NCI-H226 (cell line): ENCODE measurements at regions not wholly inside any gene's neighbourhood (a gene's known extent, or its start where the extent isn't known, plus 50 kb on each side); places are given as distances from the start of the nearest gene placed in this dataset.

Source experiments
- DNase-seq: peaks from one replicate; pipeline ENCODE4 v3.0.0-alpha.2; 2015

- DNase-seq, result no peak
These were observed 116.0 kb upstream of the PTPRT start for GRCh38 chr20:43305749-43306148.

GRCh38 chr20:43304598-43304997 lies 114.9 kb upstream of the PTPRT start:
- no peak for DNase-seq

GRCh38 chr20:43302936-43303335 lies 113.2 kb upstream of the PTPRT start:
- DNase-seq, result no peak

- DNase-seq, result no peak
These were observed 111.2 kb upstream of the PTPRT start for GRCh38 chr20:43300901-43301300.

GRCh38 chr20:43295781-43296180 lies 106.1 kb upstream of the PTPRT start:
- no peak for DNase-seq

- DNase-seq, result no peak
These were observed 105.6 kb upstream of the PTPRT start for GRCh38 chr20:43295263-43295662.

- no peak for DNase-seq
These were observed 104.3 kb upstream of the PTPRT start for GRCh38 chr20:43294031-43294430.

GRCh38 chr20:43293068-43293786 lies 103.5 kb upstream of the PTPRT start:
- DNase-seq, result no peak

- no peak for DNase-seq
These were observed 102.5 kb upstream of the PTPRT start for GRCh38 chr20:43292222-43292621.

- DNase-seq, result no peak
These were observed 97.9 kb upstream of the PTPRT start for GRCh38 chr20:43287637-43288036.

- DNase-seq, result no peak
These were observed 95.5 kb upstream of the PTPRT start for GRCh38 chr20:43285170-43285569.

GRCh38 chr20:43284486-43284885 lies 94.8 kb upstream of the PTPRT start:
- DNase-seq, result no peak

GRCh38 chr20:43283126-43283525 lies 93.4 kb upstream of the PTPRT start:
- DNase-seq, result no peak

- no peak for DNase-seq
These were observed 82.3 kb upstream of the PTPRT start for GRCh38 chr20:43271980-43272379.

- DNase-seq, result no peak
These were observed 75.7 kb upstream of the PTPRT start for GRCh38 chr20:43265449-43265848.

- DNase-seq, result no peak
These were observed 73.5 kb upstream of the PTPRT start for GRCh38 chr20:43263226-43263625.

GRCh38 chr20:43262341-43262740 lies 72.6 kb upstream of the PTPRT start:
- no peak for DNase-seq

- no peak for DNase-seq
These were observed 66.2 kb upstream of the PTPRT start for GRCh38 chr20:43255877-43256276.

- DNase-seq, result no peak
These were observed 63.1 kb upstream of the PTPRT start for GRCh38 chr20:43252761-43253160.

GRCh38 chr20:43248341-43248740 lies 58.6 kb upstream of the PTPRT start:
- DNase-seq, result no peak

- DNase-seq, result no peak
These were observed 57.7 kb upstream of the PTPRT start for GRCh38 chr20:43247361-43247760.

- no peak for DNase-seq
These were observed 54.9 kb upstream of the PTPRT start for GRCh38 chr20:43244647-43245046.

GRCh38 chr20:43243672-43244269 lies 54.1 kb upstream of the PTPRT start:
- no peak for DNase-seq

GRCh38 chr20:43241057-43241702 lies 51.5 kb upstream of the PTPRT start:
- DNase-seq, result no peak
